HepG2 (cell line): ENCODE measurements at regions not wholly inside any gene's neighbourhood (a gene's known extent, or its start where the extent isn't known, plus 50 kb on each side); places are given as distances from the start of the nearest gene placed in this dataset.

ENCODE experiments used
- ATAC-seq: fragments of 200-7000 bp; cut with Tn5 transposase; 3 replicates; pipeline ENCODE4 v1.9.1; 2020; ENCODE audit warnings: mild to moderate bottlenecking, moderate library complexity
- BruUV-seq: library from RNA; stranded (reverse); fragments of 400-500 nt; replicated peaks from 2 replicates; lab custom pipeline; 2021; lab: Mats Ljungman, UMichigan
- CTCF ChIA-PET: fragments of 300-600 bp; formaldehyde crosslinking; extraction: SDS; loops from one replicate; lab custom pipeline; 2021; ENCODE audit warnings: low total read pairs, inconsistent platforms, low intra/inter-chr PET ratio; lab: Yijun Ruan, JAX
- POLR2A ChIA-PET: fragments of 350-600 bp; sonication (Branson Sonifier 250); formaldehyde crosslinking; loops from one replicate; lab custom pipeline; 2020; ENCODE audit warnings: antibody characterized with exemption, inconsistent platforms; lab: Yijun Ruan, JAX
- DNase-seq: peaks from one replicate; pipeline ENCODE4 v3.0.0-alpha.2; 2015; ENCODE audit warnings: low spot score
- FAIRE-seq: peaks from 3 replicates; lab custom pipeline; 2011; peaks lifted over from hg19 to GRCh38; lab: Jason Lieb, UNC
- H2AFZ ChIP-seq: one replicate; pipeline ENCODE4 v1.6.1; 2011; ENCODE audit warnings: low read length, inconsistent platforms
- H3K27ac ChIP-seq: fragments of 300-600 bp; 3 replicates; pipeline ENCODE4 v1.8.0; 2011; ENCODE audit warnings: mixed run types, mild to moderate bottlenecking, mixed read lengths, low read length, inconsistent platforms; ENCODE audit not compliant: insufficient read depth; ENCODE audit errors: extremely low read length
- H3K27me3 ChIP-seq, 2 experiments: fragments of 200-600 bp in 1 of 2; 2 replicates in 1 of 2; 3 replicates in 1 of 2; pipeline versions ENCODE4 v1.6.0 to v1.8.0; 2011; ENCODE audit warnings: low read length in 2 of 2, mild to moderate bottlenecking in 2 of 2, moderate library complexity in 2 of 2, inconsistent platforms in 1 of 2; ENCODE audit not compliant: insufficient read depth in 2 of 2, control insufficient read depth in 1 of 2
- H3K36me3 ChIP-seq, 2 experiments: fragments of 200-600 bp in 1 of 2; replicated peaks in 1 of 2; 2 replicates in 1 of 2; 3 replicates in 1 of 2; pipeline versions ENCODE4 v1.5.1 to v1.8.0; 2011; ENCODE audit warnings: low read length in 2 of 2, inconsistent platforms in 1 of 2; ENCODE audit not compliant: insufficient read depth in 2 of 2, control insufficient read depth in 1 of 2
- H3K4me1 ChIP-seq: 2 replicates; pipeline ENCODE4 v1.5.1; 2012; ENCODE audit warnings: low read length, inconsistent platforms; ENCODE audit not compliant: insufficient read depth
- H3K4me2 ChIP-seq: 2 replicates; pipeline ENCODE4 v1.6.0; 2011; ENCODE audit warnings: low read depth, low read length, inconsistent platforms
- H3K4me3 ChIP-seq, 3 experiments: fragments of 200-600 bp in 1 of 3; sonication (generic), shearing (Covaris generic) in 1 of 3; replicated peaks in 1 of 3; 2 replicates each; pipeline ENCODE4 v1.5.1; 2011 to 2016; ENCODE audit warnings: low read length in 3 of 3, inconsistent platforms in 2 of 3, low read depth in 2 of 3, mild to moderate bottlenecking in 2 of 3, control low read depth in 1 of 3, mixed read lengths in 1 of 3; ENCODE audit not compliant: insufficient read depth in 1 of 3
- H3K79me2 ChIP-seq: one replicate; pipeline ENCODE4 v1.6.1; 2011; ENCODE audit warnings: low read length, inconsistent platforms; ENCODE audit not compliant: insufficient read depth
- H3K9ac ChIP-seq: 2 replicates; pipeline ENCODE4 v1.6.0; 2011; ENCODE audit warnings: mild to moderate bottlenecking, low read depth, low read length, inconsistent platforms; ENCODE audit not compliant: insufficient read depth
- H3K9me3 ChIP-seq: 2 replicates; pipeline ENCODE4 v1.5.1; 2012; ENCODE audit warnings: mild to moderate bottlenecking, low read length
- H4K20me1 ChIP-seq: 2 replicates; pipeline ENCODE4 v1.6.0; 2011; ENCODE audit warnings: inconsistent platforms, mild to moderate bottlenecking, low read length, moderate library complexity; ENCODE audit not compliant: insufficient read depth
- ARNT2 ChIP-seq: sonication (generic); formaldehyde crosslinking; IDR thresholded peaks from 2 replicates; pipeline ENCODE4 v1.8.0; 2022; ENCODE audit warnings: mild to moderate bottlenecking, low read depth, missing genetic modification reagents, moderate library complexity
- EED ChIP-seq: sonication (generic); formaldehyde crosslinking; IDR thresholded peaks from 2 replicates; pipeline ENCODE4 v1.5.0; 2020; ENCODE audit warnings: mild to moderate bottlenecking, missing genetic modification reagents
- KAT7 ChIP-seq: IDR thresholded peaks from 2 replicates; pipeline ENCODE4 v1.6.1; 2018; ENCODE audit warnings: borderline replicate concordance, missing compliant biosample characterization
- KDM5A ChIP-seq: fragments of 200-600 bp; sonication (generic); IDR thresholded peaks from 2 replicates; pipeline ENCODE4 v1.7.0; 2018; ENCODE audit warnings: antibody characterized with exemption, mild to moderate bottlenecking, low read length, borderline replicate concordance
- MEF2D ChIP-seq: sonication (generic); formaldehyde crosslinking; IDR thresholded peaks from 2 replicates; pipeline ENCODE4 v1.5.1; 2020; ENCODE audit warnings: mild to moderate bottlenecking, missing genetic modification reagents
- NCOA2 ChIP-seq: sonication (generic); formaldehyde crosslinking; IDR thresholded peaks from 2 replicates; pipeline ENCODE4 v1.8.0; 2022; ENCODE audit warnings: inconsistent platforms
- YEATS2 ChIP-seq: sonication (generic); formaldehyde crosslinking; IDR thresholded peaks from 2 replicates; pipeline ENCODE4 v1.4.0; 2020; ENCODE audit warnings: missing genetic modification reagents, borderline replicate concordance
- ZNF329 ChIP-seq: sonication (generic); formaldehyde crosslinking; IDR thresholded peaks from 2 replicates; pipeline ENCODE4 v1.9.0; 2021; ENCODE audit warnings: low read depth, mild to moderate bottlenecking, missing genetic modification reagents
- ZNF589 ChIP-seq: sonication (generic); formaldehyde crosslinking; conservative IDR thresholded peaks from 2 replicates; pipeline ENCODE4 v1.8.0; 2022; ENCODE audit warnings: mild to moderate bottlenecking, moderate library complexity, missing genetic modification reagents
- ZNF687 ChIP-seq: sonication (generic); formaldehyde crosslinking; IDR thresholded peaks from 2 replicates; pipeline ENCODE4 v1.5.1; 2020; ENCODE audit warnings: mild to moderate bottlenecking, missing genetic modification reagents, moderate library complexity
- ZNF766 ChIP-seq: sonication (generic); formaldehyde crosslinking; IDR thresholded peaks from 2 replicates; pipeline ENCODE4 v1.5.0; 2020; ENCODE audit warnings: missing genetic modification reagents, borderline replicate concordance
- ZSCAN25 ChIP-seq: sonication (generic); formaldehyde crosslinking; IDR thresholded peaks from 2 replicates; pipeline ENCODE4 v1.8.0; 2022; ENCODE audit warnings: mild to moderate bottlenecking, missing genetic modification reagents
- ZSCAN9 ChIP-seq: IDR thresholded peaks from 2 replicates; pipeline ENCODE4 v1.6.1; 2016; ENCODE audit warnings: borderline replicate concordance
- WGBS: methylation state at CpG from one replicate; pipeline ENCODE4 v1.1.6; 2017; ENCODE audit warnings: low lambda C conversion rate; 5-methylcytosine and 5-hydroxymethylcytosine counted together
- in situ Hi-C: cut with HindIII; loops from 2 replicates; pipeline ENCODE4 v1.10.0; 2017; ENCODE audit warnings: low pct_unique_long_range_greater_than_20kb; ENCODE audit not compliant: extremely low pct_ligation_motif_present
- intact Hi-C: fragments of 100-400 bp; cut with micrococcal nuclease; formaldehyde crosslinking; loops from one replicate; pipeline ENCODE4 v1.10.0; 2022; ENCODE audit not compliant: unreplicated experiment
- TF ChIP-seq, protein P1 (sequence below): IDR thresholded peaks from 2 replicates; pipeline ENCODE4 v1.6.1; 2012; ENCODE audit warnings: inconsistent platforms
- TF ChIP-seq, protein P2 (sequence below): sonication (generic); formaldehyde crosslinking; IDR thresholded peaks from 2 replicates; pipeline ENCODE4 v1.5.0; 2020; ENCODE audit warnings: mild to moderate bottlenecking, missing genetic modification reagents
- TF ChIP-seq, protein P3 (sequence below): sonication (generic); formaldehyde crosslinking; IDR thresholded peaks from 2 replicates; pipeline ENCODE4 v1.4.0; 2020; ENCODE audit warnings: missing genetic modification reagents, mild to moderate bottlenecking, borderline replicate concordance

DNA sequence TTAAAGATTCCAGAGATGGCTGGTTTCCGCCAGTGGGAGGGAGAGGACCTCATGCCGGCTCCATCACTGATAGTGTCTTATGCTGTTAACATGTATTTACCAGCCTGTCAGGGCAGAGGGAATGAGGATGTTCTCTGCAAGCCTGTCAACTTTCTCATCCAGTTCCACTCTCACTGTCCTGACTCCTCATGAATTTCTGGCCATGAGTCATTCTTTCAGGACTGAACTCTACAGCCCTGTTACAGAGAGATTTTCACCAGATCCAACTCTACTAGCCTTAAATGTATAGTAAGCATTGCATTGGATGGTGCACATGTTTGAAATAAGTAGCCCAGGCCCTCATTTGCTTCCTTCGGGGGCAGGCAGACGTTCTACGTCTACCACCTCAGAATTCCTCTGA, 387.7 kb downstream of the TMEM135 start:
- FAIRE-seq, result no peak
- H3K36me3 ChIP-seq, result no peaks in the 10 kb centered on the region
- H3K27ac ChIP-seq, result no peak overlapping the region
- H3K4me1 ChIP-seq, result no peaks in the 10 kb centered on the region
- no peak overlapping the region for H3K9ac ChIP-seq
- H3K9me3 ChIP-seq, result no peaks in the 10 kb centered on the region
- no peak overlapping the region for H3K4me2 ChIP-seq
- no TSS peak for BruUV-seq
- no peak overlapping the region for H2AFZ ChIP-seq
- ChIA-PET POLR2A (no interaction called here), CTCF (no interaction called here)
- no peak for DNase-seq
- in situ Hi-C loops (loop anchor here (10.0 kb wide), 1 partner anchor 491 kb away; no protein-coding TSS in a partner anchor), intact Hi-C loops (no loop called here)
- WGBS, result 15% methylated on average over 5 of the region's 5 CpGs
- H3K4me3 ChIP-seq, result no peak overlapping the region
- H4K20me1 ChIP-seq, result no peaks in the 10 kb centered on the region
- H3K27me3 ChIP-seq, result peaks cover 0 to 9% of the 10 kb centered on the region in 2 experiments; a peak in 2 of 5 replicates
- H3K79me2 ChIP-seq, result no peaks in the 10 kb centered on the region
- ATAC-seq, result no peak
- TF ChIP-seq, protein P1, sequence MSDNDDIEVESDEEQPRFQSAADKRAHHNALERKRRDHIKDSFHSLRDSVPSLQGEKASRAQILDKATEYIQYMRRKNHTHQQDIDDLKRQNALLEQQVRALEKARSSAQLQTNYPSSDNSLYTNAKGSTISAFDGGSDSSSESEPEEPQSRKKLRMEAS, result no peak
- TF ChIP-seq ZSCAN9, result no peak
- no peak for TF ChIP-seq ARNT2 (CRISPR knock-in tag)
- TF ChIP-seq, protein P2, sequence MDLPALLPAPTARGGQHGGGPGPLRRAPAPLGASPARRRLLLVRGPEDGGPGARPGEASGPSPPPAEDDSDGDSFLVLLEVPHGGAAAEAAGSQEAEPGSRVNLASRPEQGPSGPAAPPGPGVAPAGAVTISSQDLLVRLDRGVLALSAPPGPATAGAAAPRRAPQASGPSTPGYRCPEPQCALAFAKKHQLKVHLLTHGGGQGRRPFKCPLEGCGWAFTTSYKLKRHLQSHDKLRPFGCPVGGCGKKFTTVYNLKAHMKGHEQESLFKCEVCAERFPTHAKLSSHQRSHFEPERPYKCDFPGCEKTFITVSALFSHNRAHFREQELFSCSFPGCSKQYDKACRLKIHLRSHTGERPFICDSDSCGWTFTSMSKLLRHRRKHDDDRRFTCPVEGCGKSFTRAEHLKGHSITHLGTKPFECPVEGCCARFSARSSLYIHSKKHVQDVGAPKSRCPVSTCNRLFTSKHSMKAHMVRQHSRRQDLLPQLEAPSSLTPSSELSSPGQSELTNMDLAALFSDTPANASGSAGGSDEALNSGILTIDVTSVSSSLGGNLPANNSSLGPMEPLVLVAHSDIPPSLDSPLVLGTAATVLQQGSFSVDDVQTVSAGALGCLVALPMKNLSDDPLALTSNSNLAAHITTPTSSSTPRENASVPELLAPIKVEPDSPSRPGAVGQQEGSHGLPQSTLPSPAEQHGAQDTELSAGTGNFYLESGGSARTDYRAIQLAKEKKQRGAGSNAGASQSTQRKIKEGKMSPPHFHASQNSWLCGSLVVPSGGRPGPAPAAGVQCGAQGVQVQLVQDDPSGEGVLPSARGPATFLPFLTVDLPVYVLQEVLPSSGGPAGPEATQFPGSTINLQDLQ (CRISPR knock-in tag), result no peak
- no peak for TF ChIP-seq ZSCAN25 (CRISPR knock-in tag)
- TF ChIP-seq EED, result no peak
- TF ChIP-seq ZNF766 (CRISPR knock-in tag), result no peak
- no peak for TF ChIP-seq NCOA2 (CRISPR knock-in tag)
- TF ChIP-seq KDM5A, result no peak
- TF ChIP-seq MEF2D, result no peak
- TF ChIP-seq ZNF589, result no peak
- TF ChIP-seq, protein P3, sequence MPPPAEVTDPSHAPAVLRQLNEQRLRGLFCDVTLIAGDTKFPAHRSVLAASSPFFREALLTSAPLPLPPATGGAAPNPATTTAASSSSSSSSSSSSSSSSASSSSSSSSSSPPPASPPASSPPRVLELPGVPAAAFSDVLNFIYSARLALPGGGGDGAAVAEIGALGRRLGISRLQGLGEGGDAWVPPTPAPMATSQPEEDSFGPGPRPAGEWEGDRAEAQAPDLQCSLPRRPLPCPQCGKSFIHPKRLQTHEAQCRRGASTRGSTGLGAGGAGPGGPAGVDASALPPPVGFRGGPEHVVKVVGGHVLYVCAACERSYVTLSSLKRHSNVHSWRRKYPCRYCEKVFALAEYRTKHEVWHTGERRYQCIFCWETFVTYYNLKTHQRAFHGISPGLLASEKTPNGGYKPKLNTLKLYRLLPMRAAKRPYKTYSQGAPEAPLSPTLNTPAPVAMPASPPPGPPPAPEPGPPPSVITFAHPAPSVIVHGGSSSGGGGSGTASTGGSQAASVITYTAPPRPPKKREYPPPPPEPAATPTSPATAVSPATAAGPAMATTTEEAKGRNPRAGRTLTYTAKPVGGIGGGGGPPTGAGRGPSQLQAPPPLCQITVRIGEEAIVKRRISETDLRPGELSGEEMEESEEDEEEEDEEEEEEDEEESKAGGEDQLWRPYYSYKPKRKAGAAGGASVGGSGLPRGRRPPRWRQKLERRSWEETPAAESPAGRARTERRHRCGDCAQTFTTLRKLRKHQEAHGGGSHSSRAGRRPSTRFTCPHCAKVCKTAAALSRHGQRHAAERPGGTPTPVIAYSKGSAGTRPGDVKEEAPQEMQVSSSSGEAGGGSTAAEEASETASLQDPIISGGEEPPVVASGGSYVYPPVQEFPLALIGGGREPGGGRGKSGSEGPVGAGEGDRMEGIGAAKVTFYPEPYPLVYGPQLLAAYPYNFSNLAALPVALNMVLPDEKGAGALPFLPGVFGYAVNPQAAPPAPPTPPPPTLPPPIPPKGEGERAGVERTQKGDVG, result no peak
- TF ChIP-seq ZNF687 (CRISPR knock-in tag), result no peak
- TF ChIP-seq ZNF329 (CRISPR knock-in tag), result no peak
- no peak for TF ChIP-seq KAT7 (CRISPR knock-in tag)
- no peak for TF ChIP-seq YEATS2 (CRISPR knock-in tag)
